OCI-LY1 (cell line): ENCODE measurements at regions not wholly inside any gene's neighbourhood (a gene's known extent, or its start where the extent isn't known, plus 50 kb on each side); places are given as distances from the start of the nearest gene placed in this dataset.

ENCODE experiments used
- H2AFZ ChIP-seq: fragments of 200-600 bp; sonication (generic), shearing (Covaris generic); 2 replicates; pipeline ENCODE4 v1.6.0; 2014; ENCODE audit warnings: antibody characterized with exemption, mild to moderate bottlenecking, low read length
- H3F3A ChIP-seq: fragments of 200-600 bp; sonication (generic), shearing (Covaris generic); 2 replicates; pipeline ENCODE4 v1.6.0; 2014; ENCODE audit warnings: mild to moderate bottlenecking, antibody characterized with exemption, low read length, moderate library complexity; ENCODE audit not compliant: insufficient read depth
- H3K27ac ChIP-seq: fragments of 200-600 bp; sonication (generic); 2 replicates; pipeline ENCODE4 v1.5.1; 2014; ENCODE audit warnings: low read length, mixed run types, mild to moderate bottlenecking, low read depth; ENCODE audit not compliant: poor library complexity, severe bottlenecking
- H3K27me3 ChIP-seq: fragments of 200-600 bp; sonication (generic); 2 replicates; pipeline ENCODE4 v1.6.0; 2014; ENCODE audit warnings: antibody characterized with exemption, mild to moderate bottlenecking, low read length, moderate library complexity; ENCODE audit not compliant: insufficient read depth
- H3K36me3 ChIP-seq: fragments of 200-600 bp; sonication (generic); 2 replicates; pipeline ENCODE4 v1.6.1; 2014; ENCODE audit warnings: mild to moderate bottlenecking, antibody characterized with exemption, low read length, moderate library complexity, mixed read lengths; ENCODE audit not compliant: insufficient read depth
- H3K4me1 ChIP-seq: fragments of 200-600 bp; sonication (generic); 2 replicates; pipeline ENCODE4 v1.5.1; 2014; ENCODE audit warnings: mild to moderate bottlenecking, low read length, moderate library complexity; ENCODE audit not compliant: insufficient read depth, severe bottlenecking
- H3K4me2 ChIP-seq: fragments of 200-600 bp; sonication (generic), shearing (Covaris generic); 2 replicates; pipeline ENCODE4 v1.6.1; 2014; ENCODE audit warnings: low read length
- H3K4me3 ChIP-seq: fragments of 200-600 bp; sonication (generic); 2 replicates; pipeline ENCODE4 v1.5.1; 2014; ENCODE audit warnings: low read length, low read depth, mild to moderate bottlenecking, mixed read lengths; ENCODE audit not compliant: poor library complexity, severe bottlenecking
- H3K79me2 ChIP-seq: fragments of 200-600 bp; shearing (Covaris generic); 2 replicates; pipeline ENCODE4 v1.6.1; 2016; ENCODE audit warnings: mixed run types, low read length, mixed read lengths; ENCODE audit not compliant: insufficient read depth
- H3K9ac ChIP-seq: fragments of 200-600 bp; sonication (generic), shearing (Covaris generic); 2 replicates; pipeline ENCODE4 v1.6.1; 2014; ENCODE audit warnings: mild to moderate bottlenecking, low read length, mixed read lengths
- H3K9me2 ChIP-seq: fragments of 200-600 bp; sonication (generic), shearing (Covaris generic); 2 replicates; pipeline ENCODE4 v1.6.1; 2014; ENCODE audit warnings: low read depth, mild to moderate bottlenecking, low read length, mixed read lengths
- H3K9me3 ChIP-seq: fragments of 200-600 bp; shearing (Covaris generic); 2 replicates; pipeline ENCODE4 v1.6.1; 2014; ENCODE audit warnings: low read length, mixed read lengths
- H4K20me1 ChIP-seq: fragments of 200-600 bp; sonication (generic), shearing (Covaris generic); 2 replicates; pipeline ENCODE4 v1.6.0; 2016; ENCODE audit warnings: mild to moderate bottlenecking, low read length; ENCODE audit not compliant: insufficient read depth
- EZH2 ChIP-seq: fragments of 200-600 bp; sonication (generic), shearing (Covaris generic); IDR thresholded peaks from 2 replicates; pipeline ENCODE4 v1.8.0; 2017; ENCODE audit warnings: borderline replicate concordance, mixed run types, mild to moderate bottlenecking, antibody characterized with exemption, low read length, moderate library complexity, mixed read lengths
- TF ChIP-seq, protein P1 (sequence below): fragments of 200-600 bp; sonication (generic), shearing (Covaris generic); IDR thresholded peaks from 2 replicates; pipeline ENCODE4 v1.5.1; 2017; ENCODE audit warnings: mild to moderate bottlenecking, antibody characterized with exemption, low read length, moderate library complexity, mixed read lengths

DNA sequence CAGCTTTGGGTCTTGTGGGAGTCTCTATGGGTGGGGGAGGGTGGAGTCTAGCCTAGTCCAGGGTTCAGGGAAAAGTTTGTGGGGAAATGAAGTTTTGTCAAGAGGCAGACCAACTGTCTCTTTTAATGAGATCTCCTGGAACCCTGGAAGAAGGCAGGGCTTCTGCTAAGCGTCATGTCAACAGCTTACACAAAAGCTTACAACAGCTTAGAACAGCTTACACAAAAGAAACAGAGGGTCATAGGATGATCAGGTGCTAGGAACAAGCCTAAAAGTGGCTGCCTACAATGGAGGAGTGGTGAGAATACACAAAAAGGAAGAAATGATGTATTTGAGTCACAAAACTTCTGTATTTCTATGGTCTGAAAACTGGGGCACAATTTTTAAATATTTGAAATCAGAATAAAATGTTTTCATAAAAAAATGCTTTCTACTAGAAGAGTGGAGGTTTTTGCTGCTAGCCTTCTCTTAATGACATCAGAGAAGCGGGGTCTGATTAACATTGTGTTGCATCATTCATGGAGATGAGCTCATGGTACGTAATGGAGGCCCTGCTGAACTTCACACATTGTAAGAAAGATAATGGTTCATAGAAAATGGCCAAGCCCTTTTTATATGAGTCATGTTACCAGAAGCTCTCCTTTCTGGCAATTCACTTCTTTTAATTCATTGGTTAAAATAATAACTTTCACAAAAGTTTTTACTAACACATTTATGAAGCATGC, 351.0 kb downstream of the PIK3C3 start:
- Histone ChIP-seq H3K4me1 (no peaks in the 10 kb centered on the region), H3K36me3 (no peaks in the 10 kb centered on the region), H3K27me3 (no peaks in the 10 kb centered on the region), H3K9me2 (no peaks in the 10 kb centered on the region), H3K9me3 (no peaks in the 10 kb centered on the region), H3K79me2 (no peaks in the 10 kb centered on the region), H3K4me3 (no peak overlapping the region), H3F3A (no peaks in the 10 kb centered on the region), H3K27ac (no peak overlapping the region), H3K4me2 (no peak overlapping the region), H4K20me1 (no peaks in the 10 kb centered on the region), H3K9ac (no peak overlapping the region), H2AFZ (no peak overlapping the region)
- TF ChIP-seq, protein P1, sequence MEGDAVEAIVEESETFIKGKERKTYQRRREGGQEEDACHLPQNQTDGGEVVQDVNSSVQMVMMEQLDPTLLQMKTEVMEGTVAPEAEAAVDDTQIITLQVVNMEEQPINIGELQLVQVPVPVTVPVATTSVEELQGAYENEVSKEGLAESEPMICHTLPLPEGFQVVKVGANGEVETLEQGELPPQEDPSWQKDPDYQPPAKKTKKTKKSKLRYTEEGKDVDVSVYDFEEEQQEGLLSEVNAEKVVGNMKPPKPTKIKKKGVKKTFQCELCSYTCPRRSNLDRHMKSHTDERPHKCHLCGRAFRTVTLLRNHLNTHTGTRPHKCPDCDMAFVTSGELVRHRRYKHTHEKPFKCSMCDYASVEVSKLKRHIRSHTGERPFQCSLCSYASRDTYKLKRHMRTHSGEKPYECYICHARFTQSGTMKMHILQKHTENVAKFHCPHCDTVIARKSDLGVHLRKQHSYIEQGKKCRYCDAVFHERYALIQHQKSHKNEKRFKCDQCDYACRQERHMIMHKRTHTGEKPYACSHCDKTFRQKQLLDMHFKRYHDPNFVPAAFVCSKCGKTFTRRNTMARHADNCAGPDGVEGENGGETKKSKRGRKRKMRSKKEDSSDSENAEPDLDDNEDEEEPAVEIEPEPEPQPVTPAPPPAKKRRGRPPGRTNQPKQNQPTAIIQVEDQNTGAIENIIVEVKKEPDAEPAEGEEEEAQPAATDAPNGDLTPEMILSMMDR = no peak
- no peak for TF ChIP-seq EZH2

DNA sequence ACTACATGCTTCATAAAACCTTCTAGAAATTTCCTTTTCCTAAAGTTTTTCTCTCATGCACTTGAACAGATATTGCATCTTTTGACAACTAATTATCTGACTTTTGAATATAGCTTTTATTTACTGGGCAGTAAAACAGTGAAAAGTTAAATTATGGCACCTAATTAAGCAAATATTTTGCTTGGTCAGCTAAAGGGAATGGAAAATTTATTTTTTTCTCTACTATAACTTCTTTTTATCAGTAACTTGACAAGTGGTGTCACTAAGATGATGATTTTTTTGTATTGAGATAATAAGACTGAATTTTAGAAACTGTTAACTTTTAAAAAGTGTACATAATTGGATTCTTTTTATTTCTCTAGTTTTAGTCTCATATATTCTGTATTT, 351.6 kb downstream of the PIK3C3 start:
- H3K4me2 ChIP-seq = no peak overlapping the region
- no peak overlapping the region for H3K27ac ChIP-seq
- no peak for TF ChIP-seq EZH2
- TF ChIP-seq, protein P1 = no peak
- no peaks in the 10 kb centered on the region for H3K79me2 ChIP-seq
- H3K9me2 ChIP-seq = no peaks in the 10 kb centered on the region
- no peak overlapping the region for H2AFZ ChIP-seq
- H3K4me1 ChIP-seq = no peaks in the 10 kb centered on the region
- H3K36me3 ChIP-seq = no peaks in the 10 kb centered on the region
- no peaks in the 10 kb centered on the region for H3K9me3 ChIP-seq
- no peaks in the 10 kb centered on the region for H4K20me1 ChIP-seq
- H3K9ac ChIP-seq = no peak overlapping the region
- no peak overlapping the region for H3K4me3 ChIP-seq
- no peaks in the 10 kb centered on the region for H3K27me3 ChIP-seq
- no peaks in the 10 kb centered on the region for H3F3A ChIP-seq

DNA sequence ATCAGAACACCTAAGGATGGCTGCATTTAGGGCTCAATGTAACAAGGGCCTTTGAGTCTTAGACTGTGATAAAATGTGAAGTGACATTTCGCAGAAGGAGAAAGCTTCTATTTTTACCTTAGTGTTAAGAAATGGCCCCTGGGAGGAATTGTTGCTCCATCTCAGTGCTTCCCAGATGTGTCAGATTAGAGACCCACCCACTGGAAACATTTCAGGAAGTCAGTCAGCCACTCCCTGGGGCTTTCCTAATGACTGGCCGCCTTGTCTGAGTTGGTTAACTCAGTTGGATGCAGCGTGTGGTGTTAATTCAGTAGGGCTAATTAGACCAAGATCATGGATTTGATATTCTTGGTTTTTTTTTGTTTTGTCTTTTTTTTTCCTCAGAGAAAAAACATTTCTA, 355.9 kb downstream of the PIK3C3 start:
- Histone ChIP-seq H3K4me1 (no peaks in the 10 kb centered on the region), H3K9ac (no peak overlapping the region), H3K27ac (no peak overlapping the region), H2AFZ (no peak overlapping the region), H3K9me3 (no peaks in the 10 kb centered on the region), H3K27me3 (no peaks in the 10 kb centered on the region), H3K9me2 (no peaks in the 10 kb centered on the region), H3K4me3 (no peak overlapping the region), H3K36me3 (no peaks in the 10 kb centered on the region), H3F3A (no peaks in the 10 kb centered on the region), H3K4me2 (no peak overlapping the region), H3K79me2 (no peaks in the 10 kb centered on the region), H4K20me1 (no peaks in the 10 kb centered on the region)
- TF ChIP-seq, protein P1 = no peak
- TF ChIP-seq EZH2 = no peak
